ENCODE measurements at regions not wholly inside any gene's neighbourhood (a gene's known extent, or its start where the extent isn't known, plus 50 kb on each side); places are given as distances from the start of the nearest gene placed in this dataset.

DNA sequence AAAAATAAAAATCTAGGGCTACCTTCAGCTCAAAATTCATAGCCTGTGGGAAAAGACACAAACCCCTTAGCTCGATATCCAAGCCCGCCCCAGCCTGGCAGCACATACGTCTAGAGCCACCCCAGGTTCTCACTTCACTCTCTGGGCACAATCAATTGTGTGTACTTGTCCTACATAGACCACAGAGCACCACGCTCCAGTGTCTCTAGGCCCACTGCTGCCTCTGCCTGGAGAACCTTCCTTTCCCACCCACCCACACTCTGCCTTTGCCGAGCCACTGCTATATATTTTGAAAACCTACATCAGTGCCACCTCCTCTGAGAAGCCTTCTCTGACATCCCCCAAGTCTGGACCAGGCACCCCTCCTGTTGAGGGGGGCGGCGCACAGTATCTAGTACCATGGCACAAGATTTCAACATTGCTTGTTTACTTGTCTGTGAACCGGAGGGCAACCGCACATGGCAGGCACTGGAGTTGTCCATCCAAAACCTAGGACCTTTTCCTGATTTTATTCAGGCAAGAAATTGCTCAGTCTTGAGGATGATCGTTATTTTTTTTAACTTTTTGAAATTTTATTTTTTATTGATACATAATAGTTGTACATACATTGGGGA is 141.5 kb downstream of the UNC5CL start:
- no peak overlapping the region for H3K4me3 ChIP-seq (ENCODE audit: low read depth, low read length)
- TF ChIP-seq, protein P1, sequence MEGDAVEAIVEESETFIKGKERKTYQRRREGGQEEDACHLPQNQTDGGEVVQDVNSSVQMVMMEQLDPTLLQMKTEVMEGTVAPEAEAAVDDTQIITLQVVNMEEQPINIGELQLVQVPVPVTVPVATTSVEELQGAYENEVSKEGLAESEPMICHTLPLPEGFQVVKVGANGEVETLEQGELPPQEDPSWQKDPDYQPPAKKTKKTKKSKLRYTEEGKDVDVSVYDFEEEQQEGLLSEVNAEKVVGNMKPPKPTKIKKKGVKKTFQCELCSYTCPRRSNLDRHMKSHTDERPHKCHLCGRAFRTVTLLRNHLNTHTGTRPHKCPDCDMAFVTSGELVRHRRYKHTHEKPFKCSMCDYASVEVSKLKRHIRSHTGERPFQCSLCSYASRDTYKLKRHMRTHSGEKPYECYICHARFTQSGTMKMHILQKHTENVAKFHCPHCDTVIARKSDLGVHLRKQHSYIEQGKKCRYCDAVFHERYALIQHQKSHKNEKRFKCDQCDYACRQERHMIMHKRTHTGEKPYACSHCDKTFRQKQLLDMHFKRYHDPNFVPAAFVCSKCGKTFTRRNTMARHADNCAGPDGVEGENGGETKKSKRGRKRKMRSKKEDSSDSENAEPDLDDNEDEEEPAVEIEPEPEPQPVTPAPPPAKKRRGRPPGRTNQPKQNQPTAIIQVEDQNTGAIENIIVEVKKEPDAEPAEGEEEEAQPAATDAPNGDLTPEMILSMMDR (IDR thresholded peaks at IDR 0.05; ENCODE audit: borderline replicate concordance, insufficient read depth, low read depth, low read length): no peak

GRCh38 chr6:40896696-40897095 is 142.3 kb downstream of the UNC5CL start:
- TF ChIP-seq, protein P1 (IDR thresholded peaks at IDR 0.05; ENCODE audit: borderline replicate concordance, insufficient read depth, low read depth, low read length): no peak
- H3K4me3 ChIP-seq (ENCODE audit: low read depth, low read length): no peak overlapping the region

GRCh38 chr6:40894962-40895799 is 143.8 kb downstream of the UNC5CL start:
- TF ChIP-seq, protein P1 (IDR thresholded peaks at IDR 0.05; ENCODE audit: borderline replicate concordance, insufficient read depth, low read depth, low read length): 0 out of 2 replicates have a peak, but pooled peaks have one; percentile 5
- H3K4me3 ChIP-seq (ENCODE audit: low read depth, low read length): no peak overlapping the region

DNA sequence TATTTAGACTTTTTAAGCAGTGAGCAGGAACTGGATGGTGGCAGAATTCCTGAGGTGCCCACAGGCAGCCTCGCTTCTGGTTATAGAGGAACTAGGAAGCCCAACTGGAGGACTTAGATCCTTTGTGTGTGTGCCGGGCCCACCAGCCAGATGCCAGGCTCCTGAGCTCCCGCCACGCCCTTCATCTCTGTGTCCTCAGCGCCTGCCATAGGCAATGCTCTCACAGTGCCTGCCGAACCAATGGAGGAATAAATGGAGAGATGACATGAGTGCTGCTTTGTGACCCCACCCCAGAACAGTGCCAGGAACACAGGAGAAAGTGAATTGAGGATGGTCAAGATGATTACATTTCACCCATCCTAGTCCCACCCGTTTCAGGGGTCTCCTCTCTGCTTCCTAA is 146.0 kb downstream of the UNC5CL start:
- TF ChIP-seq, protein P1 (IDR thresholded peaks at IDR 0.05; ENCODE audit: borderline replicate concordance, insufficient read depth, low read depth, low read length): no peak

GRCh38 chr6:40892223-40892622 is 146.8 kb downstream of the UNC5CL start:
- TF ChIP-seq, protein P1 (IDR thresholded peaks at IDR 0.05; ENCODE audit: borderline replicate concordance, insufficient read depth, low read depth, low read length): no peak
- H3K4me3 ChIP-seq (ENCODE audit: low read depth, low read length): no peak overlapping the region

More for the DNA sequence above, 146.0 kb downstream of the UNC5CL start:
- no peak overlapping the region for H3K4me3 ChIP-seq (ENCODE audit: low read depth, low read length)

GRCh38 chr6:40891686-40892085 is 147.3 kb downstream of the UNC5CL start:
- TF ChIP-seq, protein P1 (IDR thresholded peaks at IDR 0.05; ENCODE audit: borderline replicate concordance, insufficient read depth, low read depth, low read length): no peak
- H3K4me3 ChIP-seq (ENCODE audit: low read depth, low read length): no peak overlapping the region

DNA sequence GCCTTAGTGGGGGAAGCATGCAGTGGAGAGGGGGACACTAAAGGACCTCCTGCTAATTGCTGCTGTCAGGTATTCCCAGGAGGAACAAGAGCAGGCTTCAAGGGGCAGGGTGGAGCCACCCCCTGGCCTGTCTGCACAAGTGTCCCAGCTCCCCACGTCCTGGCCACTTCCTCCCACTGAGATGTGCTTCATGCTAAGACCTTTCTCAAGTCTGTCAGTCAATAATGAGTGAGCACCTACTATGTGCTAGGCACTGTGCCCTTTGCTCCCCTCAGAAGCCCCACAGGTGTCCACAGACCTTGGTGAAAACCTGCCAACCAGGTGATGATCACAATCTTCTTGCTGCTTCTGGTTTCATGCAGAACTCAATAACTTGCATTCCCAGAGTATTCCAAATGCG is 147.9 kb downstream of the UNC5CL start:
- no peak overlapping the region for H3K4me3 ChIP-seq (ENCODE audit: low read depth, low read length)
- TF ChIP-seq, protein P1 (IDR thresholded peaks at IDR 0.05; ENCODE audit: borderline replicate concordance, insufficient read depth, low read depth, low read length): no peak

Data from GM12875 (cell line).